ENCODE measurements at regions not wholly inside any gene's neighbourhood (a gene's known extent, or its start where the extent isn't known, plus 50 kb on each side); places are given as distances from the start of the nearest gene placed in this dataset.

GRCh38 chr9:75395336-75395735 lies 307.0 kb downstream of the OSTF1 start:
- no peak overlapping the region for H3K4me3 ChIP-seq (replicated peaks; ENCODE audit: low read depth, low read length)
- no peak for DNase-seq (ENCODE audit: low read depth)
- TF ChIP-seq, protein P1, sequence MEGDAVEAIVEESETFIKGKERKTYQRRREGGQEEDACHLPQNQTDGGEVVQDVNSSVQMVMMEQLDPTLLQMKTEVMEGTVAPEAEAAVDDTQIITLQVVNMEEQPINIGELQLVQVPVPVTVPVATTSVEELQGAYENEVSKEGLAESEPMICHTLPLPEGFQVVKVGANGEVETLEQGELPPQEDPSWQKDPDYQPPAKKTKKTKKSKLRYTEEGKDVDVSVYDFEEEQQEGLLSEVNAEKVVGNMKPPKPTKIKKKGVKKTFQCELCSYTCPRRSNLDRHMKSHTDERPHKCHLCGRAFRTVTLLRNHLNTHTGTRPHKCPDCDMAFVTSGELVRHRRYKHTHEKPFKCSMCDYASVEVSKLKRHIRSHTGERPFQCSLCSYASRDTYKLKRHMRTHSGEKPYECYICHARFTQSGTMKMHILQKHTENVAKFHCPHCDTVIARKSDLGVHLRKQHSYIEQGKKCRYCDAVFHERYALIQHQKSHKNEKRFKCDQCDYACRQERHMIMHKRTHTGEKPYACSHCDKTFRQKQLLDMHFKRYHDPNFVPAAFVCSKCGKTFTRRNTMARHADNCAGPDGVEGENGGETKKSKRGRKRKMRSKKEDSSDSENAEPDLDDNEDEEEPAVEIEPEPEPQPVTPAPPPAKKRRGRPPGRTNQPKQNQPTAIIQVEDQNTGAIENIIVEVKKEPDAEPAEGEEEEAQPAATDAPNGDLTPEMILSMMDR (IDR thresholded peaks at IDR 0.05; ENCODE audit: low read length, missing control alignments): no peak

DNA sequence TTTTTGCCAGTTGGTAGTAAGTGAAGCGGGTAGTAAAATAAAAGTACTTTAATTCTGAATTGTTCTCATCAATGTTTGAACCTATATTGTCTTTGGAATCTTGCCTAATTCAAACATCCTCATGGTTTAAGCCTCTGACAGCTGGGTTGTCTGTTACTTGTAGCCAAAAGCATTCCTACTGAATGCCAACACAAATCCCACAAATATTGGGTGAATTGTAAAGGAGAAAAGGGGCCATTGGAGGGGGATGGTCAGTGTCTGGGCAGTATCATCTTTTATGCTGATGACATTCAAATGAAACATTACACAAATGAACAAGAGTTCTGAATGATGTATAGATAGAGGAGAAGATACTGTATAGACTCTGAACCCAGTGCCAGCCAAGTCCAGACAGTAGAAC lies 309.5 kb downstream of the OSTF1 start:
- no peak for DNase-seq (ENCODE audit: low read depth)
- TF ChIP-seq, protein P1 (IDR thresholded peaks at IDR 0.05; ENCODE audit: low read length, missing control alignments): no peak
- H3K4me3 ChIP-seq (replicated peaks; ENCODE audit: low read depth, low read length): no peak overlapping the region

- DNase-seq (ENCODE audit: low read depth): no peak
- H3K4me3 ChIP-seq (replicated peaks; ENCODE audit: low read depth, low read length): no peak overlapping the region
- TF ChIP-seq, protein P1 (IDR thresholded peaks at IDR 0.05; ENCODE audit: low read length, missing control alignments): no peak
Observed at GRCh38 chr9:75408391-75408790, 320.1 kb downstream of the OSTF1 start.

DNA sequence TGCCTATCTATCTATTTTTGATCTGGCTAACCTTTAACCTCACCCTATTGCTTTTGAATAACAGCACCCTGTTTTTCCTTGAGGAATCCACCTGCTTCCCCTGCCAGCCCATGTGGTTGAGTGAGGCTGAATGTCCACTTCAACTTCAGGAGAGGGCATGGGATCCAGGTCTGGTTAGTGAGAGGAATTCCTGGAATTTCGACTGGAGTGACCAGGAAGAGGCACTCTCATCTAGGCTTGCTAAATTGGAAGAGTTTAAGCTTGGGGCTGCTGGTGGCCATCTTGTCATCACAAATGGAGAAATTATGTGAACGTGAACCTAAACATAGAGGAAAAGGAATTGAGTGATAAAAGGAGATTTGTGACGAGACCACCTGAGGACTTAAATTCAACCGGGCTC lies 322.1 kb downstream of the OSTF1 start:
- DNase-seq (ENCODE audit: low read depth): no peak

DNA sequence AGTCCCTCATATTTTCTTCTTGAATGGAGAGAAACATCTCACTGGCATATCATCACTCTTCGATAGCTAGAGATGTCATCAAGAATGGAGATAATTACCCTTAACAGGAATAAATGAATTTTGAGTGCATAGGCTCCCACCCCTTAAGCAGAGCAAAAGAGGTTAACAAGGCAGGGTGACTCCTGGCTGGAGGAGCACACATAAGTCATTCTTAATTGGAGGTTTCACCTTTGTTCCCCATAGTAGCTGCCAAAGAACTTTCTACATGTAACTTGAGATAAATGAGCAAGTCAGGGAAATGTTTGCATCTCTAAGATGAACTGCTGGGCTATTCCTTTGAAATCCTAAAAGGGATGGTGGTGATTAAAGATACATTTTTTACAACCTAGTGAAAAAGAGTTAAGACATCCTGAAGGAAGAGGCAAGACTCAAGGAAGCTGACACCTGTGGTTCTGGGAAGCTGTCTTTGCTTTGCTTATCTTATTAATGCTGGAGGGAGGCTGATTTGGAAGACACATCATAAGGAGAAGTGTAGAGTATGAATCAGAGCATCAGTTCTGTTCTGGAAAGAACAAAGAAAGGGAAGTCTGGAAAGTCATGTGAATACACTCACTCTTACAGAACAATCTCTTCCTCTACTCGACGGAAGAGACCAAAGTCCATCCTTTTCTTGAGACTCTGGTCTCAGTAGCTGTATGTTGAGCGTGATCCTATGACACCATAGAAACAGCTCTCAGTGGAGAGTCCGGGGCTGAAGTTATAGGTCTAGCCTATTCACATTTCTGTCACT lies 326.3 kb downstream of the OSTF1 start:
- DNase-seq (ENCODE audit: low read depth): no peak
- TF ChIP-seq, protein P1 (IDR thresholded peaks at IDR 0.05; ENCODE audit: low read length, missing control alignments): no peak
- no peak overlapping the region for H3K4me3 ChIP-seq (replicated peaks; ENCODE audit: low read depth, low read length)

More for the DNA sequence above, 322.1 kb downstream of the OSTF1 start:
- no peak overlapping the region for H3K4me3 ChIP-seq (replicated peaks; ENCODE audit: low read depth, low read length)
- TF ChIP-seq, protein P1 (IDR thresholded peaks at IDR 0.05; ENCODE audit: low read length, missing control alignments): no peak

- no peak for DNase-seq (ENCODE audit: low read depth)
- no peak overlapping the region for H3K4me3 ChIP-seq (replicated peaks; ENCODE audit: low read depth, low read length)
- TF ChIP-seq, protein P1 (IDR thresholded peaks at IDR 0.05; ENCODE audit: low read length, missing control alignments): no peak
Observed at GRCh38 chr9:75417471-75417870, 329.2 kb downstream of the OSTF1 start.

DNA sequence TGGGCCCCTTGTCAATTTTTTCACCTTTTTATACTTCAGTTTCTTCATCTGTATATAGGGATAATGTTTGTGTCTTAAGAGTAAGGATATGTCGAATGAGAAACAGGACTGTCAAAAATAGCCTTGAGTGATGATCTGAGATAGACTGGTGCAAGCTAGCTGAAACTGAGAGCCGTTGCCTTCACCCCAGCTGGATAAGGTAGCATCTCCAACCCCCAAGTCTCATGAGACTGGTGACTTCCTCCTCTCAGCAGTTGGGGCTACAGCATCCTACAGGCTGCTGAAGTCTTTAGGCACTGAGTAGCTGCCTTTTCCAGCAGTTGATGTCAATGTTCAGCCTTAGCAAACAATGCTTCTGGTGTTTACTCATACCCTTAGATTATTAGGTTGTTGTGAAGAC lies 330.2 kb downstream of the OSTF1 start:
- no peak for DNase-seq (ENCODE audit: low read depth)
- H3K4me3 ChIP-seq (replicated peaks; ENCODE audit: low read depth, low read length): no peak overlapping the region
- TF ChIP-seq, protein P1 (IDR thresholded peaks at IDR 0.05; ENCODE audit: low read length, missing control alignments): no peak
